Embryonic facial prominence (tissue), 1 donor: ENCODE measurements at regions not wholly inside any gene's neighbourhood (a gene's known extent, or its start where the extent isn't known, plus 50 kb on each side); places are given as distances from the start of the nearest gene placed in this dataset.

Experiments
- DNase-seq: peaks from one replicate; pipeline ENCODE4 v3.0.0-alpha.2; 2016; ENCODE audit errors: extremely low spot score

DNA sequence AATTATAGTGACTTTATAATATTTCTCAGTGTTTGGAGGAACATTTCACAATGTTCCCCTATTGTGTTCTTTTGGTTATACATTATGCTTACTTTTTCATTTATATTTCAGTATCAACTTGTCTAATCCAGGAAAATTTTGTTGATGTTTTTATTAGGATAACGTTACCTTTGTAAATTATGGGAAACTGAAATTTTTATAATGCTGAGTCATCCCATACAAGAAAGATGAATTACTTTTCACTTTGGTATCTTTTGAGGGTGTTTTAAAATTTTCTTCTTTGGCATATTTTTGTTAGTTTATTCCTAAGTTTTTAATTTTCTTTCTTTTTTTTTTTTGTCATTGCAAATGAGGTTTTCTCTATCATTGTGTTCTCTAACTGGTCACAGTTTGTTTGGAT lies 542.7 kb downstream of the SLC16A7 start:
- DNase-seq, result no peak

DNA sequence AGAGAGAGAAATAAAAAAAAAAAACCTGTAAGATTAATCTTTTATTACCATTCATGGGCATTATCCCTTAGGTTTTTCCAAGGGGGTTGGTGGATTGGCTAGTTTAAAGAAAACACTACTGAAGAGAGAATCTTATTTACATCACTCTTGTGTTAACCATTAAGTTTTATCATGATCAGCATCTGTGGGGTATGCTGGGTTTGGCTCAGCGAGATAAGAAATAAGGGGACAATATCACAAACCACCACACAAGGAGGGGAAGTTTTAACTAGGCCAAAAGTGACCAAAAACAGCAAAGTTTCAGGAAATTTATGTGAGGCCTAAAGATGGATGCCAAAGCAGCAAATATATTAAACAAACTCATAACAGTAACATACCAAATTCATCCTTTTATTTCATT lies 548.6 kb downstream of the SLC16A7 start:
- DNase-seq, result no peak

DNA sequence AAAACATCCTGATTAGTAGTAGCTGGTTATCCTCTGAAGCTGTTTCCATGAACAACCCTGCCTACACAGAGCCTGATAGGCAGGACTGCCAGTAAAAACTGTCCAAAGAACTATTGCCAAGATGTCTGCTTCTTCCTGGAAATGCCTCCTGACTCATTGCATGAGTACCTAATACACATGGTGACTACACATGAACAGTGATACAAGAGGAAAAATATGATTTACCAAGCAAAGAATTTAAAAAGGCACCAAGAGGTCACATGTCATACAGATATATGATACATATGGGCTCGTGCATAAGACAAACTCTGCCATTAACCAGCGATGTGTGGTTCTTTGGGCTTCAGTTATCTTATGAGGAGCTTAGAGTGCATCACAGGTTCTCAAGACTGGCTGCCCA lies 552.3 kb downstream of the SLC16A7 start:
- no peak for DNase-seq

DNA sequence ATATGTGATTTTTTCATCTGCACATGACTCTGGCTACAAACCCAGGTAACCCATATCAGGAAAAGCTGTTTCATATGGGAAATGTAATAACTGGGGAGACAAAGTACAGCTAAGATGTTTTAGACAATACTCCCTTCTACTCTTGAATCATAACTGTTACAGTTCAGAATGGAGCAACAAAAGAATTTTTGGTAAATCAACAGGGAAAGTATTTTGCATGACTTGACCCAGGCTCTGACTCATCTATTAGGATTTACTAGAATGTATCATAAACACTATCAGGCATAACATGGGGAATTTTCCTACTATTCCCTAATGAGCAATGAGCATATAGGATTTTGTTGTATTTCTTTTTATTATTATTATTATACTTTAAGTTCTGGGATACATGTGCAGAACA lies 553.0 kb downstream of the SLC16A7 start:
- DNase-seq, result no peak

GRCh38 chr12:60152756-60153155 lies 556.9 kb downstream of the SLC16A7 start:
- no peak for DNase-seq

- no peak for DNase-seq
Observed at GRCh38 chr12:60159761-60160160, 563.9 kb downstream of the SLC16A7 start.

GRCh38 chr12:60162988-60163720 lies 567.3 kb downstream of the SLC16A7 start:
- DNase-seq, result no peak

GRCh38 chr12:60165781-60166180 lies 570.0 kb downstream of the SLC16A7 start:
- no peak for DNase-seq

GRCh38 chr12:60168441-60168840 lies 572.6 kb downstream of the SLC16A7 start:
- DNase-seq, result no peak

DNA sequence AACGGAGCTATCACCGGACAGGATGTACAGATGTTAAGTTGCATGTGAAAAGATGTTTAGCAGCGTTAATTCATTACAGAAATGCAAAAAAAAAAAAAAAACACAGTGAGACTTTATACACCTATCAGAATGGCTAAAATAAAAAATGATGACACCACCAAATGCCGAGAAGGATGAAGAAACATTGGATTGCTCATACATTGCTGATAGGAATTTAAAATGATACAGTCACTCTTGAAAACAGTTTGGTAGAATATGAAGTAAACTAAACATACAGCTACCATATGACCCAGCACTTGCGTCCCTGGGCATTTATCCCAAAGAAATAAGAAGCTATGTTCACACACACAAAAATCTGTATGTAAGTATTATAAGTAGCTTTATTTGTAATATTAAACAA lies 574.1 kb downstream of the SLC16A7 start:
- no peak for DNase-seq

GRCh38 chr12:60172266-60173211 lies 576.7 kb downstream of the SLC16A7 start:
- DNase-seq, result no peak

GRCh38 chr12:60173224-60174170 lies 577.7 kb downstream of the SLC16A7 start:
- DNase-seq, result no peak

DNA sequence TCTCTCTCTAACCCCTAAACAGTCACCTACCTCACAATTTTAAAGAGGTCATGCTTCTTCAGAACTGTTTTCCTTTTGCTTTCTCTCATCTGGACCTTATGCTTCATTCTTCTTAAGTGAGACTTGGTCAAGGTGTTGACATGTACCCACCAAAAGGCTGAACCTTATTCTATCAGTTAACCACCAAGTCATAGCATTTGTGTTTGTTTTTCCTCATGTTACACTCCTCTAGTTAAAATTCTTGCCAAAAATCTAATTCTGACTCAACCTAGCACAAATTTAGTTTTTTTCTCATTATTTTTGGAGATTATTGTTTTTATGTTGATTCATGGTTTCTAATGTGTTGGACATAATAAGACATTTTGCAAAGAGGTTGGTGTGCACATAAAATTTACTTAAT lies 578.6 kb downstream of the SLC16A7 start:
- no peak for DNase-seq

GRCh38 chr12:60174941-60175340 lies 579.1 kb downstream of the SLC16A7 start:
- no peak for DNase-seq

DNA sequence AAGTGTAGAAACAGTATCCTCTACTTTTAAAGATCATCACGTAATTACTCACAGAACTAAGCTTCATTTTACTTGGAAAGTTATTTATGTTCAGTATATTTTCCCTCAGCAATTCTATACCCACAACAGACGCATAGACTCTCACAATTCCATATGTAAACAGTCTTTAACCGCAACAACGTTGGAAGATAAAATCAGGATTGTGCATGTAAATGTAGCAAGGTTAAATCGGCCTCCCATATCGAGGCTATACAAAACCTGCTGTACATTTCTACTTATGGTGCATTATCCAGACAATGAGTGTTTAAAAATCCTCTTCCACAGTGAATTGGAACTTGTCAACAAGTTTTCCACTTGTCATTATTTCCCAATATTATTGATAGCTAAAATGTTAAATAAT lies 581.1 kb downstream of the SLC16A7 start:
- DNase-seq, result no peak

DNA sequence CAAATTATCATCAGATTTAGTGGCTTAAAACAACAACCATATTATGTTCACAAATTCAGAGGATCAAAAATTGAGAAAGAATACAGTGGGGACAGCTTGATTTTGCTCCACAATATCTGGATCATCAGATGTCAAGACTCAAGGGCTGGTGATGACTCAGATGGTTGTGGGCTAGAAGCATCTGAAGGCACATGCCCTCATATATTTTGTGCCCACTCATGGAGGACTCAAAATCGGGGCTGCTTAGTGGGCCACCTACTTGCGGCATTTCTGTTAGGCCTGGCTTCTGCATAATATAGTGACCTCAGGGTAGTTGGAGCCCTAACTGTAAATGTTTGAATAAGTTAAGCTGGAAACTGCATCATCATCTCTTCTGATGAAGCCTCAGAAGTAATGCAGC lies 584.5 kb downstream of the SLC16A7 start:
- no peak for DNase-seq

DNA sequence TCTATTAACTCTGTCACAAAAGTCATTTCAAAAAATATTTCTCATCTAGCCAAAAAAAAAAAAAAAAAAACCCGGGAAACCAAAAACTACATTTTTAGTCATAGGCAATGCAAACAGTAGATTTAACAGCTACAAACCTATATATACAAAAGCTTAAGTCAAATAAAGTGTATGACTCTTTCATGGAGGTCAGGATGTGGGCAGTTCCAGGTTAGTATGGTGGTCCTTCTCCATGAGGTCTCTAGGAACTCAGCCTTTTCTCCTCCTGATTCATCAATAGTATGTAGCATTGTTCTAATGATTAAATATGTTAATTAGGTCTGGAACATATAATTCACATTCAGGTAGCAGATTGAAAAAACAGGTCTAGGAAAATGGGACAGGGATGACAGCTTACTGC lies 586.5 kb downstream of the SLC16A7 start:
- DNase-seq, result no peak

- no peak for DNase-seq
Observed at GRCh38 chr12:60184096-60184495, 588.3 kb downstream of the SLC16A7 start.

DNA sequence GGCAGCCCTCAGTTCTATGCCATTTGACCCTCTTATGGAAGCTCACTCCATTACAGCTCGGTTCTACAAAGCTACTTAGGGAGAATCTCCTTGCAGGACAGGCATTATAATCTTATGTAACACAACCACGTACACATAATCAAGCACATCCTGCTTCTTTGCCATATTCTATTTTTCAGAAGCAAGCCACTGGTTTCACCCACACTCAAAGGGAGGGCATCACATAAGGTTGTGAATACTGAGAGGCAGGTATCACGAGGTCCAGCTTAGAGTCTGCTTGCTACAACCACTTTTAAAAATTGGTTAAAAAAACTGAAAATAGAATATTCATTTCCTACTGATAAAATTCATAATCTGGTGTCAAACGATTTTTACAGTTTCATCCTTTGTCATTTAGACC lies 589.2 kb downstream of the SLC16A7 start:
- no peak for DNase-seq

DNA sequence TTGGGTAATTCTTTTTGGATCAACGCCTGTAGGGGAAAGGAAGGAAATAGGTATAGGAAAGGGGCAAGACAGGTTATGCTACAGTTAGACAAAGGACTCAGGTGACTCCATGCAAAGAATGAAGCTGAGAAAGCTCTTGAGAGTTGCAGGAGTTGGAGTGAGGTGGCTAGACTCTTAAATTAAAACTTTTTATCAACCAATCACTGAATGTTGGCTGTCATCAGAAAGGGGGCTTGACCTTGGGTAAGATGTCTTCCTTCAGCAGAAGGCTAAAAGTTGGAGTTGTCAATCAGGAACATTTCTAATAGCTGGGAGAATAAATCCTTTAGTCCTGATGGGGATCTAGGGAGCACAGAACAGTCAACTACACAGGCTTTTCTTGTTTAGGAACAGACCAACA lies 595.4 kb downstream of the SLC16A7 start:
- no peak for DNase-seq

DNA sequence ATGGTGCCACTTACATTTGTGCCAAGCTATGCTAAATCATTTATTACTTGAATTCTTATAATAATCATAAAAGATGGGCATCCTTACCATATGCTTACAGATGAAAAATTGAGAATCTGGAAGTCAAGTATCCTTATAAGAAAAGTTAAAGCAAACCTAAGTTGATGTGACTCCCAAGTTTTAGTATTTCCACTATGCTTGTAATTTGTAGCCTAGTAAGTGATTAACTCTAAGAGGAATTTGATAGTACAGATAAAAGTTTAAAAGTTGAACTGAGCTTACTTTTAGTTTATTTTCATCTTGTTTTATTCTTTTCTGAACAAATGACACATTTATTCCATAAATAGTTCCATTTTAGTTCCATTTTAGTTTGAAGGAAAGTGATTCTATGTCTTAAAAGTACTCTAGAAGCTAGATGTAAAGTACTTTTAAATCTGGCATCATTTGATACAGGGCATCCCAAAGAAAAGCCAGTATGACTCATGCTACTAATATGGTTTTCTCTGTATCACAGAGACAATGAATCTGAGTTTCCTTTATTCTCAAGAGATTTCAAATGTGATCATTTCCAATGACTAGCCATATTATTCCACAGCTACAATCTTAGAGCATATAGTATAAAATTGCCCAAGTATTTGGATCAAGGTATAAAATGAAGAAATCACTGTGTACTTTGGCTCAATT lies 596.0 kb downstream of the SLC16A7 start:
- no peak for DNase-seq
